ENCODE measurements at regions not wholly inside any gene's neighbourhood (a gene's known extent, or its start where the extent isn't known, plus 50 kb on each side); places are given as distances from the start of the nearest gene placed in this dataset.

DNA sequence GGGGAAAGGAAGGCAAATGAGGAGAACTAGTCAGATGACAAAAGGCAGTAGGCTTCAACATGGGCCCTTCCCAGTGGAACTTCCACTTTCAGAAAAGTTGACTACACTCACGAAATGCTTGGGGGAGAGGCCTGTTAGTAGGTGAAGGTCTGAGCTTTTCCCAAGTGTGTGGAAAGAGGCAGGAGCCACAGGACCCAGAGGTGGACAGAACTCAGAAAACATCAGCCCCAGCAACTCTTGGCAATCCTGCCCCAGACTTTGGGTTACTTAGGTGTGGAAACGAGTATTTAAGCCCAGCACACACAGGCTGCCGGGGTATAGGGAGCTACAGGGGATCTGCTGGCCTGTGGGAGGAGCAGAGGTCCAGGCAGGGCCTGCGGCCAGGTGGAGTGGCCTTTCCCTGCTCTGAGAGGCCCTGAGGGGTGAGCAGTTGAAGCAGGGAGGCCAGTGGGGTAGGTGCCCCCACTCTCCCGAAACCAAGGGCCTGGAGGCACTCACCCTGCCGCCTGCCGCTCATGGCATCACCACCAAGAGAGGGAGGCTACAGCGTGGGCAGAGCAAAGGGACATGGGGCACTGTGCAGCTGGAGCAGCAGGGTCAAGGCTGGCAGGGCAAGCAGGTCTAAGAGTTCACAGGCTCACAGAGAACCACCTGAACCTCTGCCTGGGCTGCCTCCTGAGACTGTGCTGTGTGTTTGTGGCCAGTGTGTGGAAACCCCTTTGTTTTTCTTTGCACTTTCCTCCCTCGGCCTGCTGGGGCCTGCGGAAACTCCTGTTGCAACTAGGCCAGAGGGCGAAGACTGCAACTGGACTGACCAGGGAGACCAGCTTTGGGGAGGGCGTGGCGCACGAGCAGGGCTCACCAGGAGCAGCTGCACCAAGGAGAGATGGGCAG lies 130.7 kb upstream of the SERTAD2 start:
- H3K4me2 ChIP-seq (ENCODE audit: insufficient read depth, low read length): no peak overlapping the region
- no peak overlapping the region for H3K9ac ChIP-seq (ENCODE audit: low read depth, low read length)
- no peak overlapping the region for H2AFZ ChIP-seq (ENCODE audit: low read depth, low read length)
- H3K4me1 ChIP-seq (ENCODE audit: insufficient read depth, low read length): no peaks in the 10 kb centered on the region
- no peaks in the 10 kb centered on the region for H3K79me2 ChIP-seq (ENCODE audit: insufficient read depth, low read length)
- peaks cover 5% of the 10 kb centered on the region for H3K27me3 ChIP-seq (ENCODE audit: insufficient read depth, low read length, poor library complexity)
- TF ChIP-seq, protein P1, sequence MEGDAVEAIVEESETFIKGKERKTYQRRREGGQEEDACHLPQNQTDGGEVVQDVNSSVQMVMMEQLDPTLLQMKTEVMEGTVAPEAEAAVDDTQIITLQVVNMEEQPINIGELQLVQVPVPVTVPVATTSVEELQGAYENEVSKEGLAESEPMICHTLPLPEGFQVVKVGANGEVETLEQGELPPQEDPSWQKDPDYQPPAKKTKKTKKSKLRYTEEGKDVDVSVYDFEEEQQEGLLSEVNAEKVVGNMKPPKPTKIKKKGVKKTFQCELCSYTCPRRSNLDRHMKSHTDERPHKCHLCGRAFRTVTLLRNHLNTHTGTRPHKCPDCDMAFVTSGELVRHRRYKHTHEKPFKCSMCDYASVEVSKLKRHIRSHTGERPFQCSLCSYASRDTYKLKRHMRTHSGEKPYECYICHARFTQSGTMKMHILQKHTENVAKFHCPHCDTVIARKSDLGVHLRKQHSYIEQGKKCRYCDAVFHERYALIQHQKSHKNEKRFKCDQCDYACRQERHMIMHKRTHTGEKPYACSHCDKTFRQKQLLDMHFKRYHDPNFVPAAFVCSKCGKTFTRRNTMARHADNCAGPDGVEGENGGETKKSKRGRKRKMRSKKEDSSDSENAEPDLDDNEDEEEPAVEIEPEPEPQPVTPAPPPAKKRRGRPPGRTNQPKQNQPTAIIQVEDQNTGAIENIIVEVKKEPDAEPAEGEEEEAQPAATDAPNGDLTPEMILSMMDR (IDR thresholded peaks at IDR 0.05; ENCODE audit: borderline replicate concordance, extremely low read depth, low read length, poor library complexity, severe bottlenecking): no peak
- no peak for TF ChIP-seq EZH2 (IDR thresholded peaks at IDR 0.05; ENCODE audit: borderline replicate concordance, low read depth, low read length, severe bottlenecking)
- H3K9me3 ChIP-seq (ENCODE audit: insufficient read depth, low read length, severe bottlenecking): no peaks in the 10 kb centered on the region
- no peak for DNase-seq
- H4K20me1 ChIP-seq (ENCODE audit: insufficient read depth, low read length): no peaks in the 10 kb centered on the region
- H3K27ac ChIP-seq (ENCODE audit: low read length): no peak overlapping the region
- no peaks in the 10 kb centered on the region for H3K36me3 ChIP-seq (ENCODE audit: insufficient read depth, low read length)
- H3K4me3 ChIP-seq (ENCODE audit: low read depth in 1 of 2, low read length in 2 of 2): no peak overlapping the region
- ATAC-seq (ENCODE audit: insufficient read depth, low read depth): no peak

DNA sequence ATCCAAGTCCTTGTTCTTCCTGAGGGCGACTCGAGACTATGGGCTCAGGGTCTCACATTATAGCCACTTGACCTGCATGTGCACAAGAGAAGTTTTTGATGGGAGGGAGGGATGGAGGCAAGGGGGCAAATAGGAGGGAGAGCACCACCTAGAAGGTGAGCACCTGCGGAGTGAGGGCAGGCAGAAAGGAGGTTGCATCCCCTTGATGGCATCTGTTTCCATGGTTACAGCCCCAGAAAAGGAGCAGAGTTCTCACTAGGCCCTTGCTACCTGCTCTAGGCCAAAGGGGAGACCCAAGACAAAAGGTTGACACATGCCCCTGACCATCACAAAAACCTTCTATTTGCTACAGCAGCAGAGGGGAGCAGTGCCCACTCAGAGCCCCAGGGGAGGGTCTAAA lies 131.5 kb upstream of the SERTAD2 start:
- H3K27ac ChIP-seq (ENCODE audit: low read length): no peak overlapping the region
- DNase-seq (no peak), ATAC-seq (ENCODE audit: insufficient read depth, low read depth) (no peak)
- H3K4me3 ChIP-seq (ENCODE audit: low read depth in 1 of 2, low read length in 2 of 2): no peak overlapping the region
- H2AFZ ChIP-seq (ENCODE audit: low read depth, low read length): no peak overlapping the region
- H4K20me1 ChIP-seq (ENCODE audit: insufficient read depth, low read length): no peaks in the 10 kb centered on the region
- H3K79me2 ChIP-seq (ENCODE audit: insufficient read depth, low read length): no peaks in the 10 kb centered on the region
- H3K36me3 ChIP-seq (ENCODE audit: insufficient read depth, low read length): no peaks in the 10 kb centered on the region
- peaks cover 5% of the 10 kb centered on the region for H3K27me3 ChIP-seq (ENCODE audit: insufficient read depth, low read length, poor library complexity)
- no peak for TF ChIP-seq EZH2 (IDR thresholded peaks at IDR 0.05; ENCODE audit: borderline replicate concordance, low read depth, low read length, severe bottlenecking)
- TF ChIP-seq, protein P1 (IDR thresholded peaks at IDR 0.05; ENCODE audit: borderline replicate concordance, extremely low read depth, low read length, poor library complexity, severe bottlenecking): no peak
- no peak overlapping the region for H3K9ac ChIP-seq (ENCODE audit: low read depth, low read length)
- no peak overlapping the region for H3K4me2 ChIP-seq (ENCODE audit: insufficient read depth, low read length)
- no peaks in the 10 kb centered on the region for H3K4me1 ChIP-seq (ENCODE audit: insufficient read depth, low read length)
- no peaks in the 10 kb centered on the region for H3K9me3 ChIP-seq (ENCODE audit: insufficient read depth, low read length, severe bottlenecking)

DNA sequence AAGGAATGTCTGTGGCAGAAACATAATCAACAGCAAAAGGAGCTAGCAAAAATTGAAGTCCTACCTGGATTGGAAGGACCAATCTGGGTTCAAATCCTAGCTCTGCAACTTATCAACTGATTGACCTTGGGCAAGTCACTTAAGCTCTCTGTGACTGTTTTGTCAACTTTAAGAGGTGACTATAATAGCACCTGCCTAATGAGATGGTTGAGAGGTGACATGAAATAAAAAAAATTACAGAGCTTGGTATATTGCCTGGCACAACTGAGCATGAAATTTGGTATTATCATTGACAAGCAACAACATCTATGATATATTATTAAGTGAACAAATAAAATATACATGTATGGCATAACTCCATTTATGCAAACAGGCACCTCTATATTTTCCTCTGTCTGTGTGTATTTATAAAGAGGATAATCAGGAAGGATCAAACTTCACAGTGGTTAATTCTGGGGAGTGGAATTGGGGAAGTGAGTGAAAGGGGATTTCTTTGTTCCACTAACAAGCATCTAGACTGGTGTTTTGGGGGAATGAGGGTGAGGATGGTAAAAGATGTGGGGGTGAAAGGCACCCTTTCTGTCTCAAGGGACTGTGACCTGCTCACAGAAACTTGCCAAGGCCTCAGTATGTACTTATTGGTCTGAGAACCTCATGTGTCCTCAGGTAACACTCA lies 132.8 kb upstream of the SERTAD2 start:
- H3K27me3 ChIP-seq (ENCODE audit: insufficient read depth, low read length, poor library complexity): peaks cover 5% of the 10 kb centered on the region
- DNase-seq (no peak), ATAC-seq (ENCODE audit: insufficient read depth, low read depth) (no peak)
- H2AFZ ChIP-seq (ENCODE audit: low read depth, low read length): no peak overlapping the region
- no peak overlapping the region for H3K27ac ChIP-seq (ENCODE audit: low read length)
- no peak overlapping the region for H3K4me3 ChIP-seq (ENCODE audit: low read depth in 1 of 2, low read length in 2 of 2)
- no peaks in the 10 kb centered on the region for H3K9me3 ChIP-seq (ENCODE audit: insufficient read depth, low read length, severe bottlenecking)
- no peak for TF ChIP-seq EZH2 (IDR thresholded peaks at IDR 0.05; ENCODE audit: borderline replicate concordance, low read depth, low read length, severe bottlenecking)
- TF ChIP-seq, protein P1 (IDR thresholded peaks at IDR 0.05; ENCODE audit: borderline replicate concordance, extremely low read depth, low read length, poor library complexity, severe bottlenecking): no peak
- no peak overlapping the region for H3K4me2 ChIP-seq (ENCODE audit: insufficient read depth, low read length)
- H3K9ac ChIP-seq (ENCODE audit: low read depth, low read length): no peak overlapping the region
- no peaks in the 10 kb centered on the region for H3K36me3 ChIP-seq (ENCODE audit: insufficient read depth, low read length)
- no peaks in the 10 kb centered on the region for H4K20me1 ChIP-seq (ENCODE audit: insufficient read depth, low read length)
- no peaks in the 10 kb centered on the region for H3K4me1 ChIP-seq (ENCODE audit: insufficient read depth, low read length)
- H3K79me2 ChIP-seq (ENCODE audit: insufficient read depth, low read length): no peaks in the 10 kb centered on the region

All from DND-41 (cell line).